ENCODE measurements at regions not wholly inside any gene's neighbourhood (a gene's known extent, or its start where the extent isn't known, plus 50 kb on each side); places are given as distances from the start of the nearest gene placed in this dataset.
A peak's percentile ranks its signal among the peaks of the same experiment; 100 is the strongest.

GRCh38 chr14:101183376-101184103 is 280.0 kb upstream of the RTL1 start:
- TF ChIP-seq CTCF (IDR thresholded peaks at IDR 0.05) (peak; percentile 54), ZFX (IDR thresholded peaks at IDR 0.05; ENCODE audit: borderline replicate concordance) (no peak)

GRCh38 chr14:101184104-101184455 is 280.6 kb upstream of the RTL1 start:
- no peak overlapping the region for H3K27ac ChIP-seq
- TF ChIP-seq CTCF (IDR thresholded peaks at IDR 0.05), result no peak
- TF ChIP-seq ZFX (IDR thresholded peaks at IDR 0.05; ENCODE audit: borderline replicate concordance), result no peak

More at GRCh38 chr14:101183376-101184103, 280.0 kb upstream of the RTL1 start:
- no peak overlapping the region for H3K27ac ChIP-seq

DNA sequence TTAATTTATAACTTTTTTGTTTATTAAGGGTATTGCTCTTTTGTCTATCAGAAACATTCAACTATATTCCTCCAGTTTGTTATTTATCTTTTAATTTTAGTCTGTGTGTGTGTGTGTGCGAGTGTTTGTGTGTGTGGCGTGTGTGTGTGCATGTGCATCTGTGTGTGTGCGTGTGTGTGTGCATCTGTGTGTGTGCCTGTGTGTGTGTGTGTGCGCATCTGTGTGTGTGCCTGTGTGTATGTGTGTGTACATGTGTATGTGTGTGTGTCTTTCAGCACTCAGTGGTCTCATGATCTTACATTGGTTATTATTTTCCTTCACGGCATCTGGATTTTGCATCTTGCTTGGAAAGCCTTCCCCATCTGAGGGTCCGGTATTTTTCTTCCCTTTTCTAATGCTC is 281.1 kb upstream of the RTL1 start:
- TF ChIP-seq ZFX (IDR thresholded peaks at IDR 0.05; ENCODE audit: borderline replicate concordance) (no peak), CTCF (IDR thresholded peaks at IDR 0.05) (no peak)
- H3K27ac ChIP-seq, result no peak overlapping the region

DNA sequence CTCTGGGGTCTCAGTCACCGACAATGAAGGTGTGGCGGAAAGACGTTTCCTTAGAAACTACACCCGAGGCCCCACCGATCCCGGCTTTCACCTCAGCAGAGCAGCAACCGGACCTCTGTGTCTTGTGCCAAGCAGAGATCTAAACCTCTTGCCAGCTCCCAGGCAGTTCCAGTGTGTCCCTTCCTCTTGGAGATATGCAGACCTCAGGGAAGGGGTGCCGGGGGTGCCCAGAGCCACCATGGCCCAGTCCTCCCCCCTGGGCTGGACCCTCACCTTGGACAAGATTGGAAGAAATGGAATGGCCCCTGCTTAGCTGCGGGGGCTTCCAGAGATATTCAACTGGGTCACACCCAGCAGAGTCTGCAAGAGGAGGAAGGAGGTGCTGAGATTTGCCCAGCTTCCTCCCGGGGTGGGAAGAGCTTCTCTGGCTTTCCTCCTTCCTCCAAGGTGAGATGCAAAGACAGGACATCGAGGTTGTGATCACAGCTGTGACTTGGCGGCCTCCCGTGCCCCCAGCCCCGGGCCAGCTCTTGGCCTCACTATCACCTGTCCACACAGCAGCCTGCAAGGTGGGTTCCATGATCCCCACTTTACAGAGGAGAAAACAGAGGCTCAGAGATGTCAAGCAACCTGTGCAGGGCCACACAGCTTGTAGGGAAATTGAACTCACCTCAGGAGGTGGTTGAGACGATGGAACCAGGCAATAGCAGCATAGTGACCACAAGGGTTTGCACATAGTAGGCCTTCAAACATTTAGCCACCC is 281.7 kb upstream of the RTL1 start:
- TF ChIP-seq ZFX (IDR thresholded peaks at IDR 0.05; ENCODE audit: borderline replicate concordance), result no peak
- TF ChIP-seq CTCF (IDR thresholded peaks at IDR 0.05), result no peak

DNA sequence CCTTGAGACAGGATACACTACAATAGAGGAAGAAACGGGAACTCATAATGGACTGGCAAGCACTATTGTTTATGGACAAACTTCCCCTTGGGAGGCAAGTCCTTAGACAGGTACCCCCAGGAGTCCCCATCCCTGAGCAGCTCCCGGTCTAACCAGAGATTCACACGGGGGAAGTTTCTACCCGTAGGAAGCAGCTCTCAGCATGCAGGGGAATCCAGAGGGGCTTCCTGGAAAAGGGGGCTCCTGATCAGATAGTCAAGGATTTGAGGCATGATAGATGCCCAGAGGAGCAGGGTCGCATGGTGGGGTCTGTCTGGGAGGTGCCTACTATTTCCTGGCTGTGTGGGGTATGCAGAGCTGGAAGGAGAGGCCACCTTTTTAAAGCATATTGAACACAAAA is 282.4 kb upstream of the RTL1 start:
- no peak overlapping the region for H3K27ac ChIP-seq
- TF ChIP-seq CTCF (IDR thresholded peaks at IDR 0.05), result no peak
- no peak for TF ChIP-seq ZFX (IDR thresholded peaks at IDR 0.05; ENCODE audit: borderline replicate concordance)

More for the DNA sequence above, 281.7 kb upstream of the RTL1 start:
- no peak overlapping the region for H3K27ac ChIP-seq

DNA sequence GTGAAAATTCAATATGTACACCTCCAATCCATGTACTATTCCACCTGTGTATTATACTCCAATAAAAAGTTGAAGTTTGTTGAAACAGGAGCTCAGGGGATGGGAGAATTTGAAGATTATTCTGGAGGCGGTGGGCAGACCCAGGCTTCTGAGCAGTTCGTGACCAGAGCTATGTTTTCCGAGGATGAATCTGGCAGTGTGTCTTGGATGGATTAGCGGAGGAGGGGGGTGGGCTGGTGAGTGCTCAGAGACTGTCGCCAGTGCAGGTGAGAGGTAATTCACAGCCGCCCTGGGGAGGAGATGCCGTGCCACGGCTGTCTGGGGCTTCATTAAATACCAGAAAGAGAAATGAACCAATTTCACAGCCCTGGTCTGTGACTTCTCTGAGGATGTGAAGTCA is 283.0 kb upstream of the RTL1 start:
- no peak overlapping the region for H3K27ac ChIP-seq
- TF ChIP-seq CTCF (IDR thresholded peaks at IDR 0.05) (no peak), ZFX (IDR thresholded peaks at IDR 0.05; ENCODE audit: borderline replicate concordance) (no peak)

Data from 22Rv1 (cell line).